ENCODE measurements at regions not wholly inside any gene's neighbourhood (a gene's known extent, or its start where the extent isn't known, plus 50 kb on each side); places are given as distances from the start of the nearest gene placed in this dataset.

DNA sequence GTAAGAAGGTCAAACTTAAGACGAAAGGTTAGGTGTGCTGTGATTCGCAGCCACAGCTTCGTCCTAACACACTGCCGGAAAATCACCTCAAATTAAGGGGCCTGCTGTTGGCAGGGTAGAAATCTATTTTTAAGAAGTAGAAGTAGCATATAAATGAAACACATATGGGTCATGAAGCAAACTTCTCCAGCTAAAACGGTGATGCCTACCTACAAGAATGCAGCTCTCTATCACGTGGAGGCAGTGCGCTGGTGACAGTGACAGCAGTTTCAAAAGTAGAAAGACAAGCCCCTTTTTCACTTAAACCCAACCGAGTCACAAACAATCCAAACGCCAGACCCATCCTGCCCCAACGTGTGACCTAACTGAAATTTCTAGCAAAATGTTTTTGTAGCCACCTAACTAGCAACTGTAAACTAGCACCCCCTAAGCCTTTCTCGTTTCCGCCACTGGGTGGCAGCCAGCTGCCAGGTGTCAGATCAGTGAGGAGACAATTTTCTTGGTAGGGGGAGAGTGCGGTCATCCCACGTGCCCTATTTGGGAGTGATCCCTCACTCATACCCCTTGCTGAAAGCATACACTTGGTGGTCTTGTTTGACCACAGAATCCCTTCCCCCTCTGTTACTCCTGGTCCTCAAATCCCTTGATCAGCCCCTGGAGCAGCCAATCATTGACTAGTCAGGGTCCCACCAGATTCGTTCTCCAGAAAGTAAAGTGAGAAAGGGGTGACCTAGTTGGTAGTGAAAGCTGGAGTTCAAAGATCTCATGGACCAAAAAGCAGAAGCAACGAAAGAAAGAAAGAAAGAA lies 71.8 kb upstream of the MAMDC2 start:
- TF ChIP-seq, protein P1, sequence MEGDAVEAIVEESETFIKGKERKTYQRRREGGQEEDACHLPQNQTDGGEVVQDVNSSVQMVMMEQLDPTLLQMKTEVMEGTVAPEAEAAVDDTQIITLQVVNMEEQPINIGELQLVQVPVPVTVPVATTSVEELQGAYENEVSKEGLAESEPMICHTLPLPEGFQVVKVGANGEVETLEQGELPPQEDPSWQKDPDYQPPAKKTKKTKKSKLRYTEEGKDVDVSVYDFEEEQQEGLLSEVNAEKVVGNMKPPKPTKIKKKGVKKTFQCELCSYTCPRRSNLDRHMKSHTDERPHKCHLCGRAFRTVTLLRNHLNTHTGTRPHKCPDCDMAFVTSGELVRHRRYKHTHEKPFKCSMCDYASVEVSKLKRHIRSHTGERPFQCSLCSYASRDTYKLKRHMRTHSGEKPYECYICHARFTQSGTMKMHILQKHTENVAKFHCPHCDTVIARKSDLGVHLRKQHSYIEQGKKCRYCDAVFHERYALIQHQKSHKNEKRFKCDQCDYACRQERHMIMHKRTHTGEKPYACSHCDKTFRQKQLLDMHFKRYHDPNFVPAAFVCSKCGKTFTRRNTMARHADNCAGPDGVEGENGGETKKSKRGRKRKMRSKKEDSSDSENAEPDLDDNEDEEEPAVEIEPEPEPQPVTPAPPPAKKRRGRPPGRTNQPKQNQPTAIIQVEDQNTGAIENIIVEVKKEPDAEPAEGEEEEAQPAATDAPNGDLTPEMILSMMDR (IDR thresholded peaks at IDR 0.05) = peak; percentile 92

DNA sequence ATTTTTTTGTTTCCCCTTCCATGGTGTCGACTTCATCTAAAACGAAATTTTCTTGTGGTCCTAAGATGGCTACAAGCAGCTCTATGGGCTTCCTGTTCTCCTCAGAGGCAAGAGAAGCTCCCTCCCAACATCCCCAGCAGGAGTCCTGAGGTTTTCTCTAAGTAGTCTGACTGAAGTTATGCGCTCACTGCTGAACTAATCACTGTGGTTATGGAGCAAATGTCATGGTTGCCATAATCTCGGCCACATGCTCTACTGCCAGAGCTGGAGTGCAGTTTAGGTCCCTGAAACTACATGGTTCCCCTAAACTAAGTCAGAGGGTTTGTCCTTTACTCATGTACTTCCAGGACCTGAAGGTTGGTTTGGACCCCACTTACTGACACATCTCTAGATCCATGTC lies 68.0 kb upstream of the MAMDC2 start:
- TF ChIP-seq, protein P1 (IDR thresholded peaks at IDR 0.05) = no peak

DNA sequence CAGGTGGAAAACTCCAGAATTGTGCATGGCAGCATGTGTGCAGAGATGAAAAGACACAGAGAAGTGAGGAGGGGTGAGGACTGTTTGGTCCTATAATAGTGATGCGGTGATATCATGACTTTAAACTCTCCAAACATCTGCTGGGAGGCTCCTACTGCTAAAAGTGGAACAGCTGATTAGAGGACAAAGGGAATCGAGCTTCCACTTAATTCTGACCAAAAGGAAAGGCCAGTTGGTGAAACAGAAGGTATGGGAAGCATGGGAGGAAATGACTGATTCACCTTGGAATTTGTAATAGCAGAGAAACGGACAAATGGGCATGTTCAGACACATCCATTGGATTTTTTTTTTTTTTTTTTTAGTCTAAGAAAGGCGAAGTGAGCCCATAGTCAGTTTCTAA lies 67.5 kb upstream of the MAMDC2 start:
- TF ChIP-seq, protein P1 (IDR thresholded peaks at IDR 0.05) = no peak

DNA sequence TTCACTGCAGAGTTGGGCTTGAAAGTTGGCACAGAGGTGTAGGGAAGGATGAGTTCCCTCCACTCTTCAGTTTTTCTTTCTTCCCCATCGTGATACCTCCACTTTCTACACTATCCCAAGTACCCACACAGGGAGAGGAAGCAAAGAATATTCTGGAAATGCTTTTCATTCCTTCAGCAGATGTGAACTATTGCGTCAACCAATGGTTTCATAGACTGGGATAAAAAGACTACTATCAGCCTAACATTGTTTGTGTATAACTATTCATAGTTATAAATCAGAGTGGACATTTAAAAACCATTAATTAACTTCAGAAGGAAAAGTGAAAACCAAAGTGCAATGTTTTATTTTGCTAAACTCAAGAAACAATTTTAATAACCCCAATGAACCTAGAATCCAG lies 63.6 kb upstream of the MAMDC2 start:
- TF ChIP-seq, protein P1 (IDR thresholded peaks at IDR 0.05) = no peak

DNA sequence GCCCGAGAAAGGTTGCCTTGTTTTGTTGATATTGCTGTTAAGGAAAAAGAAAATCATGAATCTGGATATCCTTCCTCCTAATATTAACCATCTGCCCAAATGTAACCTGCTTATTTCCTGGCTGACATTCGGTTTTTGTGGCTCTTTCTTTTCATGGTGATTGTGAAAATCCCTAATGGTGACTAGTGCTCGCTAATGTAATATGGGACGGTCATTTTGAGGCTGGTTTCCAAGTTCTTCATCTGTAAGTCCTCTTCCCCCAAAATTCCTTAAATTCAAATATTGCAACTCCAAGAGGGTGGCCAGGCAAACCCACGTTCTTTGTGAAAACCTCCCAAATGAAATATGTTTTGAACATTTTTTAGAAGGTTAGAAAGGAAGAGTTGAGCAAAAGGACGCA lies 63.1 kb upstream of the MAMDC2 start:
- TF ChIP-seq, protein P1 (IDR thresholded peaks at IDR 0.05) = no peak

DNA sequence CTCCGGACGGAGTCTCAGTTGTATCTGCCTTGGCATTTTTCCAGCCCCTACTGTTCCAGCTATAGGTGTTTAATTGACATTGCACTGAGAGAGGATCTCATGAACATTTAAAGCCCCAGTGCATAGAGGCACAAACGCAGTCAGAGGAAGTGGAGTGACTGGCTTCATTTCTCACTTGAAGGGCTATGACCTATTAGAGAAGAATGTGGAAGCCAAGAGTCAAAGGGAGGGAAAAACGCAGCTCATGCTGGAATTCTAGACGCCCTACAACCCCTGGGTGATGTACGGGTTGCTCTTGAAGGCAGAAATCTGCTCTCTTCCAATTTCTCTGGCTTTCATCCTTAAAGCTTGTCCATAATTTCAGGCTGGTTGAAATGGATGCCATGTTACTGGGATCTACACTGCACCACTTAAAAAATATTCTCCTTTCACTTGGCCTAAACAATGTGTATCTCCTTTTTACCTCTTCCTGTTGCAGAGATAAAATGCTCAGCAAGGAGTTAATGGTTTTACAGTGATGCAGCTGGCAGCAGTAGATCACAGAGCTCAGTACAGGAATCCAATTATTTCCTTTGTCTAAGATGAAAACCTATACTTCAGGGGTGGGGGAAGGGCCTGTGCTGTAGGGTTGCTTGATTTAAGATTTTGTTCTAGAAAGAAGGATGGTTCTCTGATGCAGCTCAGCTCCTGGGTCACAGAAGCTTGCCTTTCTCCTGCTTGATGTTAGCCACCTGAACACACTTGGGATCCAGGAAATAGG lies 61.8 kb upstream of the MAMDC2 start:
- TF ChIP-seq, protein P1 (IDR thresholded peaks at IDR 0.05) = no peak

DNA sequence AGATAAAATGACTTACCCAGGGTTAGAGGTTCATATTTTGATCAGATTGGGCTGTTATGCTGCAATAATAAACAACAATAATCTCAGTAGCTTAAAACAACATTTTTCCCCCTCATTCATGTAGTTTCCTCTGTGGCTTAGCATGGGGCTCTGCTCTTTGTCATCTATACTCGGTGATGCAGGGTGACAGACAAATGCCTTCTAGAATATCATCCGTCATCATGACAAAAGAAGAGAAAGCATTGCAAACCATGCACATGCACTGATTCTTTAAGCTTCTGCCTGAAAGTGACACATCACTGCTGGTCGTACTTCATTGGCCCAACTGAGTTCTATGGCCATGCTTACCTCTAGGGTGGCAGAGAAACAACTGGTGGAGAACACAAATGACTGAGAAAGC lies 58.8 kb upstream of the MAMDC2 start:
- TF ChIP-seq, protein P1 (IDR thresholded peaks at IDR 0.05) = no peak

Data from LNCAP (cell line).